Fibroblast of villous mesenchyme (primary cell): ENCODE measurements at regions not wholly inside any gene's neighbourhood (a gene's known extent, or its start where the extent isn't known, plus 50 kb on each side); places are given as distances from the start of the nearest gene placed in this dataset.
"Not testable (repeated sequence)": the region's sequence is repeated elsewhere in the genome, so short reads cannot be mapped to it uniquely, and the experiment has no call there.

ENCODE experiments used
- DNase-seq: peaks from one replicate; pipeline ENCODE4 v3.0.0-alpha.2; 2010; ENCODE audit warnings: low read depth
- H3K4me3 ChIP-seq: 2 replicates; pipeline ENCODE4 v1.5.1; 2011; ENCODE audit warnings: low read depth, mild to moderate bottlenecking, low read length
- CTCF ChIP-seq: IDR thresholded peaks from 2 replicates; pipeline ENCODE4 v1.5.1; 2012; ENCODE audit warnings: low read depth, mild to moderate bottlenecking, low read length; ENCODE audit not compliant: insufficient read depth

GRCh38 chr19:20453425-20453935 lies 112.1 kb downstream of the ZNF737 start:
- H3K4me3 ChIP-seq, result no peak overlapping the region
- TF ChIP-seq CTCF, result no peak
- no peak for DNase-seq

- no peak overlapping the region for H3K4me3 ChIP-seq
- no peak for TF ChIP-seq CTCF
- no peak for DNase-seq
Measured at GRCh38 chr19:20444202-20444885, 121.2 kb downstream of the ZNF737 start.

GRCh38 chr19:20432266-20432842 lies 133.2 kb downstream of the ZNF737 start:
- not testable (repeated sequence) for H3K4me3 ChIP-seq, DNase-seq

GRCh38 chr19:20431826-20432225 lies 133.8 kb downstream of the ZNF737 start:
- TF ChIP-seq CTCF, result no peak
- DNase-seq, result no peak
- H3K4me3 ChIP-seq, result no peak overlapping the region

GRCh38 chr19:20423381-20424197 lies 142.0 kb downstream of the ZNF737 start:
- DNase-seq, result peak; percentile 65
- TF ChIP-seq CTCF, result no peak
- peak overlapping the region; percentile 70 for H3K4me3 ChIP-seq

GRCh38 chr19:20422216-20423205 lies 143.1 kb downstream of the ZNF737 start:
- no peak for TF ChIP-seq CTCF
- peak overlapping the region; percentile 70 for H3K4me3 ChIP-seq
- peak; percentile 41 for DNase-seq
